Fibroblast of mammary gland (primary cell): ENCODE measurements at regions not wholly inside any gene's neighbourhood (a gene's known extent, or its start where the extent isn't known, plus 50 kb on each side); places are given as distances from the start of the nearest gene placed in this dataset.

Experiments
- DNase-seq: peaks from one replicate; pipeline ENCODE4 v3.0.0-alpha.2; 2010; ENCODE audit warnings: low read depth
- H3K4me3 ChIP-seq: 2 replicates; pipeline ENCODE4 v1.5.1; 2011; ENCODE audit warnings: low read depth, mild to moderate bottlenecking, low read length, moderate library complexity; ENCODE audit not compliant: control insufficient read depth
- CTCF ChIP-seq: conservative IDR thresholded peaks from 2 replicates; pipeline ENCODE4 v1.5.1; 2011; ENCODE audit warnings: low read depth, low read length, inconsistent platforms; ENCODE audit not compliant: control insufficient read depth, insufficient read depth

GRCh38 chr15:96390986-96391385, 60.5 kb downstream of the NR2F2 start:
- peak; percentile 5 for DNase-seq
- no peak for TF ChIP-seq CTCF
- no peak overlapping the region for H3K4me3 ChIP-seq

- H3K4me3 ChIP-seq, result no peak overlapping the region
- DNase-seq, result no peak
- TF ChIP-seq CTCF, result no peak
Observed at GRCh38 chr15:96392380-96393208, 62.1 kb downstream of the NR2F2 start.

- no peak for DNase-seq
- no peak for TF ChIP-seq CTCF
- H3K4me3 ChIP-seq, result no peak overlapping the region
Observed at GRCh38 chr15:96393209-96393513, 62.7 kb downstream of the NR2F2 start.

- no peak for DNase-seq
- TF ChIP-seq CTCF, result no peak
- H3K4me3 ChIP-seq, result no peak overlapping the region
Observed at GRCh38 chr15:96395687-96396086, 65.2 kb downstream of the NR2F2 start.

GRCh38 chr15:96398776-96399175, 68.3 kb downstream of the NR2F2 start:
- TF ChIP-seq CTCF, result no peak
- no peak overlapping the region for H3K4me3 ChIP-seq
- DNase-seq, result no peak

GRCh38 chr15:96402403-96402802, 71.9 kb downstream of the NR2F2 start:
- no peak overlapping the region for H3K4me3 ChIP-seq
- no peak for TF ChIP-seq CTCF
- no peak for DNase-seq
